Keratinocyte (primary cell): ENCODE measurements at regions not wholly inside any gene's neighbourhood (a gene's known extent, or its start where the extent isn't known, plus 50 kb on each side); places are given as distances from the start of the nearest gene placed in this dataset.

Experiments used
- DNase-seq: peaks from one replicate; pipeline ENCODE4 v3.0.0-alpha.2; 2011; ENCODE audit warnings: low read depth, missing footprints, low spot score
- FAIRE-seq: peaks from 2 replicates; lab custom pipeline; 2011; peaks lifted over from hg19 to GRCh38; lab: Jason Lieb, UNC
- H2AFZ ChIP-seq: 2 replicates; pipeline ENCODE4 v1.6.0; 2012; ENCODE audit warnings: low read length, control low read depth, inconsistent platforms; ENCODE audit not compliant: control insufficient read depth
- H3K27ac ChIP-seq: 2 replicates; pipeline ENCODE4 v1.5.1; 2011; ENCODE audit warnings: low read length; ENCODE audit not compliant: control insufficient read depth, insufficient read depth
- H3K27me3 ChIP-seq: 3 replicates; pipeline ENCODE4 v1.6.0; 2011; ENCODE audit warnings: low read length; ENCODE audit not compliant: control insufficient read depth, insufficient read depth; ENCODE audit errors: extremely low read depth
- H3K36me3 ChIP-seq, 2 experiments: 2 replicates in 1 of 2; 3 replicates in 1 of 2; pipeline ENCODE4 v1.5.1; 2011; ENCODE audit warnings: low read length in 2 of 2, mild to moderate bottlenecking in 1 of 2; ENCODE audit not compliant: control insufficient read depth in 2 of 2, insufficient read depth in 2 of 2; ENCODE audit errors: extremely low read depth in 1 of 2
- H3K4me1 ChIP-seq: 3 replicates; pipeline ENCODE4 v1.5.1; 2011; ENCODE audit warnings: low read length; ENCODE audit not compliant: control insufficient read depth, insufficient read depth; ENCODE audit errors: extremely low read depth
- H3K4me2 ChIP-seq: 3 replicates; pipeline ENCODE4 v1.6.0; 2011; ENCODE audit warnings: low read depth, low read length; ENCODE audit not compliant: control insufficient read depth, insufficient read depth; ENCODE audit errors: extremely low read depth
- H3K4me3 ChIP-seq, 3 experiments: fragments of 200-600 bp in 1 of 3; sonication (generic) in 1 of 3; 2 replicates in 2 of 3; 3 replicates in 1 of 3; pipeline ENCODE4 v1.5.1; 2011 to 2016; ENCODE audit warnings: low read length in 3 of 3, mild to moderate bottlenecking in 3 of 3, control low read depth in 2 of 3, inconsistent platforms in 1 of 3, low read depth in 1 of 3, mixed read lengths in 1 of 3, mixed run types in 1 of 3, moderate library complexity in 1 of 3; ENCODE audit not compliant: control insufficient read depth in 2 of 3, insufficient read depth in 2 of 3; ENCODE audit errors: extremely low read depth in 1 of 3
- H3K79me2 ChIP-seq: 2 replicates; pipeline ENCODE4 v1.6.0; 2012; ENCODE audit warnings: low read length; ENCODE audit not compliant: control insufficient read depth, insufficient read depth
- H3K9ac ChIP-seq: 3 replicates; pipeline ENCODE4 v1.6.0; 2011; ENCODE audit warnings: low read length; ENCODE audit not compliant: control insufficient read depth, insufficient read depth; ENCODE audit errors: extremely low read depth
- H3K9me1 ChIP-seq: 3 replicates; pipeline ENCODE4 v1.6.0; 2011; ENCODE audit warnings: low read length; ENCODE audit not compliant: control insufficient read depth, insufficient read depth; ENCODE audit errors: extremely low read depth
- H3K9me3 ChIP-seq: 2 replicates; pipeline ENCODE4 v1.5.1; 2012; ENCODE audit warnings: low read depth, low read length; ENCODE audit not compliant: control insufficient read depth
- H4K20me1 ChIP-seq: 3 replicates; pipeline ENCODE4 v1.6.0; 2011; ENCODE audit warnings: low read length; ENCODE audit not compliant: control insufficient read depth, insufficient read depth; ENCODE audit errors: extremely low read depth
- CTCF ChIP-seq, 3 experiments: IDR thresholded peaks in 1 of 3; conservative IDR thresholded peaks in 1 of 3; optimal IDR thresholded peaks in 1 of 3; 2 replicates in 2 of 3; 3 replicates in 1 of 3; pipeline versions ENCODE3 to v1.5.1; 2011; ENCODE audit warnings: low read length in 3 of 3, mild to moderate bottlenecking in 3 of 3, moderate library complexity in 2 of 3, control low read depth in 1 of 3, inconsistent platforms in 1 of 3; ENCODE audit not compliant: insufficient read depth in 2 of 3; ENCODE audit errors: extremely low read depth in 1 of 3
- EZH2 ChIP-seq: IDR thresholded peaks from one replicate; pipeline ENCODE4 v1.6.1; 2012; ENCODE audit warnings: inconsistent platforms, mild to moderate bottlenecking, low read length, moderate library complexity
- dilution Hi-C: fragments of 300-500 bp; cut with MboI; formaldehyde crosslinking; loops from one replicate; pipeline ENCODE4 v1.7.0; 2020; ENCODE audit warnings: low sequenced_read_pairs; ENCODE audit not compliant: extremely low pct_ligation_motif_present

- dilution Hi-C loops: no loop called here
- H3K36me3 ChIP-seq: no peaks in the 10 kb centered on the region
- TF ChIP-seq EZH2 (no peak), CTCF (optimal IDR thresholded peaks at IDR 0.05 in 1 of 3, IDR thresholded peaks at IDR 0.05 in 1 of 3, conservative IDR thresholded peaks at IDR 0.05 in 1 of 3; ENCODE audit: extremely low read depth in 1 of 3, insufficient read depth in 2 of 3, low read length in 3 of 3) (no peak)
- no peak overlapping the region for H3K4me3 ChIP-seq
- no peaks in the 10 kb centered on the region for H3K9me3 ChIP-seq
- H3K4me1 ChIP-seq: no peaks in the 10 kb centered on the region
- no peak overlapping the region for H2AFZ ChIP-seq
- no peak for DNase-seq
- H3K79me2 ChIP-seq: no peaks in the 10 kb centered on the region
- H4K20me1 ChIP-seq: no peaks in the 10 kb centered on the region
- no peak overlapping the region for H3K27ac ChIP-seq
- no peak overlapping the region for H3K4me2 ChIP-seq
- no peak for FAIRE-seq
- no peaks in the 10 kb centered on the region for H3K27me3 ChIP-seq
- no peaks in the 10 kb centered on the region for H3K9me1 ChIP-seq
- H3K9ac ChIP-seq: no peak overlapping the region
These were observed 224.7 kb upstream of the MIR17HG start for GRCh38 chr13:91122766-91123165.

GRCh38 chr13:91123456-91124127 lies 223.9 kb upstream of the MIR17HG start:
- Histone ChIP-seq H3K4me1 (no peaks in the 10 kb centered on the region), H3K9me1 (no peaks in the 10 kb centered on the region), H3K27ac (no peak overlapping the region), H3K27me3 (no peaks in the 10 kb centered on the region), H4K20me1 (no peaks in the 10 kb centered on the region), H3K4me2 (no peak overlapping the region), H3K36me3 (no peaks in the 10 kb centered on the region), H2AFZ (no peak overlapping the region), H3K4me3 (no peak overlapping the region), H3K79me2 (no peaks in the 10 kb centered on the region), H3K9ac (no peak overlapping the region), H3K9me3 (no peaks in the 10 kb centered on the region)
- no peak for FAIRE-seq
- dilution Hi-C loops: no loop called here
- TF ChIP-seq CTCF (optimal IDR thresholded peaks at IDR 0.05 in 1 of 3, IDR thresholded peaks at IDR 0.05 in 1 of 3, conservative IDR thresholded peaks at IDR 0.05 in 1 of 3; ENCODE audit: extremely low read depth in 1 of 3, insufficient read depth in 2 of 3, low read length in 3 of 3) (no peak), EZH2 (no peak)
- DNase-seq: no peak
